ENCODE measurements at regions not wholly inside any gene's neighbourhood (a gene's known extent, or its start where the extent isn't known, plus 50 kb on each side); places are given as distances from the start of the nearest gene placed in this dataset.

- DNase-seq (ENCODE audit: low spot score): no peak
These were observed 319.3 kb upstream of the UBE2E3 start for GRCh38 chr2:180660881-180661685.

- no peak for DNase-seq (ENCODE audit: low spot score)
These were observed 320.2 kb upstream of the UBE2E3 start for GRCh38 chr2:180660207-180660606.

GRCh38 chr2:180657054-180657453 is 323.4 kb upstream of the UBE2E3 start:
- no peak for DNase-seq (ENCODE audit: low spot score)

- no peak for DNase-seq (ENCODE audit: low spot score)
These were observed 324.0 kb upstream of the UBE2E3 start for GRCh38 chr2:180656455-180656847.

GRCh38 chr2:180655842-180656454 is 324.5 kb upstream of the UBE2E3 start:
- no peak for DNase-seq (ENCODE audit: low spot score)

- DNase-seq (ENCODE audit: low spot score): no peak
These were observed 325.0 kb upstream of the UBE2E3 start for GRCh38 chr2:180655393-180655792.

GRCh38 chr2:180653481-180653880 is 326.9 kb upstream of the UBE2E3 start:
- DNase-seq (ENCODE audit: low spot score): no peak

GRCh38 chr2:180652794-180653193 is 327.6 kb upstream of the UBE2E3 start:
- no peak for DNase-seq (ENCODE audit: low spot score)

- DNase-seq (ENCODE audit: low spot score): no peak
These were observed 328.8 kb upstream of the UBE2E3 start for GRCh38 chr2:180651596-180651995.

- DNase-seq (ENCODE audit: low spot score): no peak
These were observed 332.8 kb upstream of the UBE2E3 start for GRCh38 chr2:180647621-180648020.

GRCh38 chr2:180647221-180647620 is 333.2 kb upstream of the UBE2E3 start:
- DNase-seq (ENCODE audit: low spot score): no peak

GRCh38 chr2:180646756-180647155 is 333.6 kb upstream of the UBE2E3 start:
- no peak for DNase-seq (ENCODE audit: low spot score)

- DNase-seq (ENCODE audit: low spot score): no peak
These were observed 335.7 kb upstream of the UBE2E3 start for GRCh38 chr2:180644709-180645108.

GRCh38 chr2:180630756-180631155 is 349.6 kb upstream of the UBE2E3 start:
- no peak for DNase-seq (ENCODE audit: low spot score)

- no peak for DNase-seq (ENCODE audit: low spot score)
These were observed 355.2 kb upstream of the UBE2E3 start for GRCh38 chr2:180625006-180625844.

- no peak for DNase-seq (ENCODE audit: low spot score)
These were observed 358.2 kb upstream of the UBE2E3 start for GRCh38 chr2:180621941-180622918.

GRCh38 chr2:180621366-180621765 is 359.0 kb upstream of the UBE2E3 start:
- DNase-seq (ENCODE audit: low spot score): no peak

GRCh38 chr2:180618570-180618969 is 361.8 kb upstream of the UBE2E3 start:
- DNase-seq (ENCODE audit: low spot score): no peak

GRCh38 chr2:180614776-180615175 is 365.6 kb upstream of the UBE2E3 start:
- no peak for DNase-seq (ENCODE audit: low spot score)

GRCh38 chr2:180609626-180610340 is 370.6 kb upstream of the UBE2E3 start:
- no peak for DNase-seq (ENCODE audit: low spot score)

GRCh38 chr2:180607514-180608049 is 372.8 kb upstream of the UBE2E3 start:
- no peak for DNase-seq (ENCODE audit: low spot score)
